Choroid plexus epithelial cell (primary cell): ENCODE measurements at regions not wholly inside any gene's neighbourhood (a gene's known extent, or its start where the extent isn't known, plus 50 kb on each side); places are given as distances from the start of the nearest gene placed in this dataset.

ENCODE experiments used
- DNase-seq: peaks from one replicate; pipeline ENCODE4 v3.0.0-alpha.2; 2010; ENCODE audit warnings: low read depth
- H3K4me3 ChIP-seq: 2 replicates; pipeline ENCODE4 v1.5.1; 2011; ENCODE audit warnings: low read depth, mild to moderate bottlenecking, control low read depth, low read length, moderate library complexity
- CTCF ChIP-seq: conservative IDR thresholded peaks from 2 replicates; pipeline ENCODE4 v1.5.1; 2011; ENCODE audit warnings: low read depth, mild to moderate bottlenecking, control low read depth, inconsistent platforms, low read length, moderate library complexity

- TF ChIP-seq CTCF, result no peak
- DNase-seq, result no peak
- H3K4me3 ChIP-seq, result no peak overlapping the region
Measured at GRCh38 chr12:111057701-111058425, 137.5 kb upstream of the MYL2 start.

- no peak for DNase-seq
- H3K4me3 ChIP-seq, result no peak overlapping the region
- TF ChIP-seq CTCF, result no peak
Measured at GRCh38 chr12:111056618-111057521, 136.5 kb upstream of the MYL2 start.

GRCh38 chr12:111055181-111055880, 135.0 kb upstream of the MYL2 start:
- H3K4me3 ChIP-seq, result no peak overlapping the region
- no peak for DNase-seq
- no peak for TF ChIP-seq CTCF

- no peak for TF ChIP-seq CTCF
- no peak overlapping the region for H3K4me3 ChIP-seq
- DNase-seq, result no peak
Measured at GRCh38 chr12:111048991-111049390, 128.6 kb upstream of the MYL2 start.

- no peak overlapping the region for H3K4me3 ChIP-seq
- no peak for TF ChIP-seq CTCF
- no peak for DNase-seq
Measured at GRCh38 chr12:111046896-111047295, 126.5 kb upstream of the MYL2 start.

- TF ChIP-seq CTCF, result no peak
- H3K4me3 ChIP-seq, result no peak overlapping the region
- no peak for DNase-seq
Measured at GRCh38 chr12:111045941-111046340, 125.6 kb upstream of the MYL2 start.
